Stomach (tissue), 4 donors: ENCODE measurements at regions not wholly inside any gene's neighbourhood (a gene's known extent, or its start where the extent isn't known, plus 50 kb on each side); places are given as distances from the start of the nearest gene placed in this dataset.

Experiments
- EP300 ChIP-seq: sonication (generic); formaldehyde crosslinking; IDR thresholded peaks from one replicate; pipeline ENCODE4 v1.6.1; 2017; ENCODE audit warnings: antibody characterized with exemption
- POLR2A ChIP-seq, 4 donors: fragments of 450-650 bp; IDR thresholded peaks; one replicate each; pipeline ENCODE4 v1.6.1; 2016; ENCODE audit warnings: antibody characterized with exemption in 4 of 4, control low read depth in 2 of 4, mild to moderate bottlenecking in 1 of 4, moderate library complexity in 1 of 4
- TF ChIP-seq, protein P1 (sequence below), 7 experiments: fragments of 450-650 bp in 4 of 7; fragments of 200-600 bp in 3 of 7; sonication (generic) in 3 of 7; IDR thresholded peaks; one replicate each; pipeline ENCODE4 v1.5.1; 2016 to 2019; ENCODE audit warnings: antibody characterized with exemption in 7 of 7, control low read depth in 2 of 7, mild to moderate bottlenecking in 1 of 7

GRCh38 chrY:12984637-12985344, 80.1 kb downstream of the DDX3Y start:
- no peak for TF ChIP-seq EP300
- TF ChIP-seq, protein P1, sequence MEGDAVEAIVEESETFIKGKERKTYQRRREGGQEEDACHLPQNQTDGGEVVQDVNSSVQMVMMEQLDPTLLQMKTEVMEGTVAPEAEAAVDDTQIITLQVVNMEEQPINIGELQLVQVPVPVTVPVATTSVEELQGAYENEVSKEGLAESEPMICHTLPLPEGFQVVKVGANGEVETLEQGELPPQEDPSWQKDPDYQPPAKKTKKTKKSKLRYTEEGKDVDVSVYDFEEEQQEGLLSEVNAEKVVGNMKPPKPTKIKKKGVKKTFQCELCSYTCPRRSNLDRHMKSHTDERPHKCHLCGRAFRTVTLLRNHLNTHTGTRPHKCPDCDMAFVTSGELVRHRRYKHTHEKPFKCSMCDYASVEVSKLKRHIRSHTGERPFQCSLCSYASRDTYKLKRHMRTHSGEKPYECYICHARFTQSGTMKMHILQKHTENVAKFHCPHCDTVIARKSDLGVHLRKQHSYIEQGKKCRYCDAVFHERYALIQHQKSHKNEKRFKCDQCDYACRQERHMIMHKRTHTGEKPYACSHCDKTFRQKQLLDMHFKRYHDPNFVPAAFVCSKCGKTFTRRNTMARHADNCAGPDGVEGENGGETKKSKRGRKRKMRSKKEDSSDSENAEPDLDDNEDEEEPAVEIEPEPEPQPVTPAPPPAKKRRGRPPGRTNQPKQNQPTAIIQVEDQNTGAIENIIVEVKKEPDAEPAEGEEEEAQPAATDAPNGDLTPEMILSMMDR (IDR thresholded peaks at IDR 0.05), result no peak
- no peak for TF ChIP-seq POLR2A (IDR thresholded peaks at IDR 0.05)
